Adrenal gland (tissue), 5 donors: ENCODE measurements at regions not wholly inside any gene's neighbourhood (a gene's known extent, or its start where the extent isn't known, plus 50 kb on each side); places are given as distances from the start of the nearest gene placed in this dataset.

Experiments
- POLR2A ChIP-seq, 2 donors: fragments of 450-650 bp; IDR thresholded peaks; one replicate each; pipeline ENCODE4 v1.6.1; 2017; ENCODE audit warnings: antibody characterized with exemption in 2 of 2, mild to moderate bottlenecking in 2 of 2, moderate library complexity in 1 of 2
- TF ChIP-seq, protein P1 (sequence below), 6 experiments: fragments of 450-650 bp in 4 of 6; fragments of 200-600 bp in 2 of 6; sonication (generic) in 1 of 6; IDR thresholded peaks; 1 replicate in 5 of 6; 2 replicates in 1 of 6; pipeline versions ENCODE4 v1.5.1 to v1.8.0; 2016 to 2021; ENCODE audit warnings: antibody characterized with exemption in 6 of 6, mild to moderate bottlenecking in 2 of 6, moderate library complexity in 1 of 6
- donor health status: DM: no; HTN: no; CAD: no.

GRCh38 chr1:60596791-60597750, 485.3 kb upstream of the NFIA start:
- TF ChIP-seq, protein P1, sequence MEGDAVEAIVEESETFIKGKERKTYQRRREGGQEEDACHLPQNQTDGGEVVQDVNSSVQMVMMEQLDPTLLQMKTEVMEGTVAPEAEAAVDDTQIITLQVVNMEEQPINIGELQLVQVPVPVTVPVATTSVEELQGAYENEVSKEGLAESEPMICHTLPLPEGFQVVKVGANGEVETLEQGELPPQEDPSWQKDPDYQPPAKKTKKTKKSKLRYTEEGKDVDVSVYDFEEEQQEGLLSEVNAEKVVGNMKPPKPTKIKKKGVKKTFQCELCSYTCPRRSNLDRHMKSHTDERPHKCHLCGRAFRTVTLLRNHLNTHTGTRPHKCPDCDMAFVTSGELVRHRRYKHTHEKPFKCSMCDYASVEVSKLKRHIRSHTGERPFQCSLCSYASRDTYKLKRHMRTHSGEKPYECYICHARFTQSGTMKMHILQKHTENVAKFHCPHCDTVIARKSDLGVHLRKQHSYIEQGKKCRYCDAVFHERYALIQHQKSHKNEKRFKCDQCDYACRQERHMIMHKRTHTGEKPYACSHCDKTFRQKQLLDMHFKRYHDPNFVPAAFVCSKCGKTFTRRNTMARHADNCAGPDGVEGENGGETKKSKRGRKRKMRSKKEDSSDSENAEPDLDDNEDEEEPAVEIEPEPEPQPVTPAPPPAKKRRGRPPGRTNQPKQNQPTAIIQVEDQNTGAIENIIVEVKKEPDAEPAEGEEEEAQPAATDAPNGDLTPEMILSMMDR (IDR thresholded peaks at IDR 0.05) = peak in 1 of 6 experiments; percentile 11
- TF ChIP-seq POLR2A (IDR thresholded peaks at IDR 0.05) = no peak
